Fibroblast of lung (primary cell): ENCODE measurements at regions not wholly inside any gene's neighbourhood (a gene's known extent, or its start where the extent isn't known, plus 50 kb on each side); places are given as distances from the start of the nearest gene placed in this dataset.

Source experiments
- DNase-seq, 2 donors: peaks; one replicate each; pipeline versions ENCODE4 v3.0.0 to v3.0.0-alpha.2; 2010; ENCODE audit warnings: low read depth in 2 of 2
- H2AFZ ChIP-seq: 2 replicates; pipeline ENCODE4 v1.5.1; 2012; ENCODE audit warnings: low read length, control low read depth, inconsistent platforms
- H3K27ac ChIP-seq: 2 replicates; pipeline ENCODE4 v1.5.1; 2011; ENCODE audit warnings: low read length, control low read depth; ENCODE audit not compliant: insufficient read depth
- H3K27me3 ChIP-seq: 2 replicates; pipeline ENCODE4 v1.5.1; 2011; ENCODE audit warnings: mild to moderate bottlenecking, low read length; ENCODE audit not compliant: control insufficient read depth, insufficient read depth
- H3K36me3 ChIP-seq: 2 replicates; pipeline ENCODE4 v1.5.1; 2011; ENCODE audit warnings: low read length; ENCODE audit not compliant: control insufficient read depth, insufficient read depth
- H3K4me1 ChIP-seq: 2 replicates; pipeline ENCODE4 v1.5.1; 2011; ENCODE audit warnings: low read length; ENCODE audit not compliant: control insufficient read depth, insufficient read depth; ENCODE audit errors: extremely low read depth
- H3K4me2 ChIP-seq: 2 replicates; pipeline ENCODE4 v1.5.1; 2011; ENCODE audit warnings: low read length, control low read depth; ENCODE audit not compliant: insufficient read depth; ENCODE audit errors: extremely low read depth
- H3K4me3 ChIP-seq, 4 experiments: fragments of 200-600 bp in 1 of 4; sonication (generic) in 1 of 4; replicated peaks in 1 of 4; 2 replicates each; pipeline ENCODE4 v1.5.1; 2011 to 2016; ENCODE audit warnings: low read length in 4 of 4, low read depth in 3 of 4, mild to moderate bottlenecking in 3 of 4, control low read depth in 2 of 4, inconsistent platforms in 1 of 4, mixed read lengths in 1 of 4; ENCODE audit not compliant: insufficient read depth in 1 of 4; ENCODE audit errors: control extremely low read depth in 1 of 4
- H3K79me2 ChIP-seq: 2 replicates; pipeline ENCODE4 v1.5.1; 2012; ENCODE audit warnings: mild to moderate bottlenecking, low read length, inconsistent platforms; ENCODE audit not compliant: control insufficient read depth, insufficient read depth
- H3K9ac ChIP-seq: 2 replicates; pipeline ENCODE4 v1.5.1; 2011; ENCODE audit warnings: mild to moderate bottlenecking, low read length, control low read depth; ENCODE audit not compliant: insufficient read depth
- H3K9me3 ChIP-seq: 2 replicates; pipeline ENCODE4 v1.5.1; 2012; ENCODE audit warnings: low read depth, low read length; ENCODE audit not compliant: control insufficient read depth, insufficient read depth
- H4K20me1 ChIP-seq: 2 replicates; pipeline ENCODE4 v1.5.1; 2011; ENCODE audit warnings: low read length; ENCODE audit not compliant: control insufficient read depth, insufficient read depth; ENCODE audit errors: extremely low read depth
- EZH2 ChIP-seq: IDR thresholded peaks from 2 replicates; pipeline ENCODE4 v1.5.1; 2012; ENCODE audit warnings: low read length, control low read depth, mild to moderate bottlenecking; ENCODE audit errors: missing control alignments
- TF ChIP-seq, protein P1 (sequence below), 2 donors: IDR thresholded peaks in 1 of 2; conservative IDR thresholded peaks in 1 of 2; 1 replicate in 1 of 2; 2 replicates in 1 of 2; pipeline ENCODE4 v1.5.1; 2011 to 2012; ENCODE audit warnings: low read length in 2 of 2, control low read depth in 1 of 2, inconsistent platforms in 1 of 2, low read depth in 1 of 2, mild to moderate bottlenecking in 1 of 2

- TF ChIP-seq, protein P1, sequence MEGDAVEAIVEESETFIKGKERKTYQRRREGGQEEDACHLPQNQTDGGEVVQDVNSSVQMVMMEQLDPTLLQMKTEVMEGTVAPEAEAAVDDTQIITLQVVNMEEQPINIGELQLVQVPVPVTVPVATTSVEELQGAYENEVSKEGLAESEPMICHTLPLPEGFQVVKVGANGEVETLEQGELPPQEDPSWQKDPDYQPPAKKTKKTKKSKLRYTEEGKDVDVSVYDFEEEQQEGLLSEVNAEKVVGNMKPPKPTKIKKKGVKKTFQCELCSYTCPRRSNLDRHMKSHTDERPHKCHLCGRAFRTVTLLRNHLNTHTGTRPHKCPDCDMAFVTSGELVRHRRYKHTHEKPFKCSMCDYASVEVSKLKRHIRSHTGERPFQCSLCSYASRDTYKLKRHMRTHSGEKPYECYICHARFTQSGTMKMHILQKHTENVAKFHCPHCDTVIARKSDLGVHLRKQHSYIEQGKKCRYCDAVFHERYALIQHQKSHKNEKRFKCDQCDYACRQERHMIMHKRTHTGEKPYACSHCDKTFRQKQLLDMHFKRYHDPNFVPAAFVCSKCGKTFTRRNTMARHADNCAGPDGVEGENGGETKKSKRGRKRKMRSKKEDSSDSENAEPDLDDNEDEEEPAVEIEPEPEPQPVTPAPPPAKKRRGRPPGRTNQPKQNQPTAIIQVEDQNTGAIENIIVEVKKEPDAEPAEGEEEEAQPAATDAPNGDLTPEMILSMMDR (conservative IDR thresholded peaks at IDR 0.05 in 1 of 2, IDR thresholded peaks at IDR 0.05 in 1 of 2; ENCODE audit: low read depth in 1 of 2, low read length in 2 of 2) = no peak
- TF ChIP-seq EZH2 = no peak
- no peaks in the 10 kb centered on the region for H4K20me1 ChIP-seq
- no peak overlapping the region for H3K4me3 ChIP-seq
- no peak overlapping the region for H3K27ac ChIP-seq
- no peak overlapping the region for H3K9ac ChIP-seq
- no peaks in the 10 kb centered on the region for H3K9me3 ChIP-seq
- no peaks in the 10 kb centered on the region for H3K79me2 ChIP-seq
- no peak overlapping the region for H3K4me2 ChIP-seq
- no peaks in the 10 kb centered on the region for H3K4me1 ChIP-seq
- no peaks in the 10 kb centered on the region for H3K36me3 ChIP-seq
- no peaks in the 10 kb centered on the region for H3K27me3 ChIP-seq
- H2AFZ ChIP-seq = no peak overlapping the region
- DNase-seq = no peak
Measured at GRCh38 chr2:175523001-175523400, 341.5 kb upstream of the ATP5MC3 start.

- no peak for DNase-seq
- no peaks in the 10 kb centered on the region for H3K4me1 ChIP-seq
- no peaks in the 10 kb centered on the region for H3K79me2 ChIP-seq
- TF ChIP-seq, protein P1 (conservative IDR thresholded peaks at IDR 0.05 in 1 of 2, IDR thresholded peaks at IDR 0.05 in 1 of 2; ENCODE audit: low read depth in 1 of 2, low read length in 2 of 2) = no peak
- no peak for TF ChIP-seq EZH2
- no peak overlapping the region for H3K27ac ChIP-seq
- H4K20me1 ChIP-seq = no peaks in the 10 kb centered on the region
- H3K4me2 ChIP-seq = no peak overlapping the region
- H3K9me3 ChIP-seq = no peaks in the 10 kb centered on the region
- no peak overlapping the region for H2AFZ ChIP-seq
- H3K27me3 ChIP-seq = no peaks in the 10 kb centered on the region
- no peak overlapping the region for H3K9ac ChIP-seq
- no peaks in the 10 kb centered on the region for H3K36me3 ChIP-seq
- H3K4me3 ChIP-seq = no peak overlapping the region
Measured at GRCh38 chr2:175518206-175518605, 336.7 kb upstream of the ATP5MC3 start.

GRCh38 chr2:175516555-175516954, 335.0 kb upstream of the ATP5MC3 start:
- no peak overlapping the region for H3K4me2 ChIP-seq
- no peak overlapping the region for H3K9ac ChIP-seq
- H3K4me3 ChIP-seq = no peak overlapping the region
- H4K20me1 ChIP-seq = no peaks in the 10 kb centered on the region
- TF ChIP-seq, protein P1 (conservative IDR thresholded peaks at IDR 0.05 in 1 of 2, IDR thresholded peaks at IDR 0.05 in 1 of 2; ENCODE audit: low read depth in 1 of 2, low read length in 2 of 2) = no peak
- TF ChIP-seq EZH2 = no peak
- no peaks in the 10 kb centered on the region for H3K4me1 ChIP-seq
- H3K36me3 ChIP-seq = no peaks in the 10 kb centered on the region
- H3K27ac ChIP-seq = no peak overlapping the region
- no peak for DNase-seq
- H2AFZ ChIP-seq = no peak overlapping the region
- no peaks in the 10 kb centered on the region for H3K79me2 ChIP-seq
- no peaks in the 10 kb centered on the region for H3K9me3 ChIP-seq
- no peaks in the 10 kb centered on the region for H3K27me3 ChIP-seq
